PC-9 (cell line): ENCODE measurements at regions not wholly inside any gene's neighbourhood (a gene's known extent, or its start where the extent isn't known, plus 50 kb on each side); places are given as distances from the start of the nearest gene placed in this dataset.

ENCODE experiments used
- BruUV-seq: library from RNA; stranded (reverse); fragments of 400-500 nt; replicated peaks from 2 replicates; lab custom pipeline; 2021; lab: Mats Ljungman, UMichigan
- CTCF ChIA-PET: fragments of 300-600 bp; sonication (Branson Sonifier 250); formaldehyde crosslinking; loops from one replicate; lab custom pipeline; 2022; ENCODE audit warnings: antibody characterized with exemption; lab: Charles Lee
- POLR2A ChIA-PET: fragments of 300-600 bp; sonication (Branson Sonifier 250); formaldehyde crosslinking; loops from one replicate; lab custom pipeline; 2022; ENCODE audit warnings: antibody characterized with exemption; ENCODE audit not compliant: unreplicated experiment; lab: Charles Lee
- DNase-seq, 2 experiments: peaks; one replicate each; pipeline versions ENCODE4 v3.0.0 to v3.0.0-alpha.2; 2015 to 2022; ENCODE audit warnings: mixed read lengths in 1 of 2
- H2AFZ ChIP-seq: fragments of 200-600 bp; sonication (generic); 2 replicates; pipeline ENCODE4 v1.8.1; 2017; ENCODE audit warnings: antibody characterized with exemption
- H3F3A ChIP-seq: fragments of 200-600 bp; sonication (generic); 2 replicates; pipeline ENCODE4 v1.8.1; 2017; ENCODE audit warnings: antibody characterized with exemption, mild to moderate bottlenecking, low read depth; ENCODE audit not compliant: insufficient read depth
- H3K27ac ChIP-seq: fragments of 200-600 bp; sonication (generic); 2 replicates; pipeline ENCODE4 v1.6.1; 2016; ENCODE audit warnings: mixed run types
- H3K27me3 ChIP-seq: fragments of 200-600 bp; sonication (generic); 2 replicates; pipeline ENCODE4 v1.6.1; 2016; ENCODE audit warnings: low read depth, mixed run types; ENCODE audit not compliant: insufficient read depth
- H3K36me3 ChIP-seq: fragments of 200-600 bp; sonication (generic); 2 replicates; pipeline ENCODE4 v1.6.1; 2016; ENCODE audit warnings: low read depth, mixed run types
- H3K4me1 ChIP-seq: fragments of 200-600 bp; sonication (generic); replicated peaks from 2 replicates; pipeline ENCODE4 v1.6.1; 2016; ENCODE audit warnings: mixed run types; ENCODE audit not compliant: insufficient read depth
- H3K4me2 ChIP-seq: fragments of 200-600 bp; sonication (generic); 2 replicates; pipeline ENCODE4 v1.6.1; 2017; ENCODE audit warnings: mixed run types
- H3K4me3 ChIP-seq: fragments of 200-600 bp; sonication (generic); 2 replicates; pipeline ENCODE4 v1.6.1; 2016; ENCODE audit warnings: mixed run types
- H3K79me2 ChIP-seq: fragments of 200-600 bp; sonication (generic); 2 replicates; pipeline ENCODE4 v1.6.1; 2017; ENCODE audit warnings: low read depth, mixed run types
- H3K9me2 ChIP-seq: fragments of 200-600 bp; sonication (generic); 2 replicates; pipeline ENCODE4 v1.8.1; 2017; ENCODE audit warnings: mild to moderate bottlenecking; ENCODE audit not compliant: insufficient read depth
- H3K9me3 ChIP-seq: fragments of 200-600 bp; sonication (generic); 2 replicates; pipeline ENCODE4 v1.8.1; 2016; ENCODE audit warnings: low read depth; ENCODE audit not compliant: insufficient read depth
- H4K20me1 ChIP-seq: fragments of 200-600 bp; sonication (generic); 2 replicates; pipeline ENCODE4 v1.8.1; 2017; ENCODE audit not compliant: insufficient read depth
- CTCF ChIP-seq: fragments of 200-600 bp; sonication (generic); conservative IDR thresholded peaks from 2 replicates; pipeline ENCODE4 v1.6.1; 2017; ENCODE audit warnings: mixed run types, antibody characterized with exemption, mild to moderate bottlenecking, moderate library complexity
- EZH2 ChIP-seq: fragments of 200-600 bp; sonication (generic); IDR thresholded peaks from 2 replicates; pipeline ENCODE4 v1.8.0; 2017; ENCODE audit warnings: antibody characterized with exemption, low read depth
- intact Hi-C: fragments of 100-400 bp; cut with micrococcal nuclease; formaldehyde crosslinking; loops from one replicate; pipeline ENCODE4 v1.10.0; 2022; ENCODE audit not compliant: unreplicated experiment

- no peak overlapping the region for H3K4me2 ChIP-seq
- no peak overlapping the region for H3K27ac ChIP-seq
- H3K27me3 ChIP-seq: no peaks in the 10 kb centered on the region
- no peaks in the 10 kb centered on the region for H3K9me3 ChIP-seq
- no peak overlapping the region for H2AFZ ChIP-seq
- BruUV-seq: no TSS peak
- no peaks in the 10 kb centered on the region; the same call in 1 of the 2 replicates for H4K20me1 ChIP-seq
- peaks cover 91% of the 10 kb centered on the region for H3K79me2 ChIP-seq
- peaks cover 29% of the 10 kb centered on the region; the same call in 1 of the 2 replicates for H3K36me3 ChIP-seq
- no peaks in the 10 kb centered on the region for H3K4me1 ChIP-seq
- TF ChIP-seq EZH2: no peak
- no peak for TF ChIP-seq CTCF
- DNase-seq: no peak
- H3K9me2 ChIP-seq: 0 out of 2 replicates have a peak, but pooled peaks cover 4% of the 10 kb centered on the region
- intact Hi-C loops: no loop called here
- H3F3A ChIP-seq: peaks cover 40% of the 10 kb centered on the region
- ChIA-PET POLR2A (interaction anchor here (0.7 kb wide), 1 partner anchor 60 kb away, joined by 19 read pairs; no protein-coding TSS in a partner anchor), CTCF (interaction anchor here (0.6 kb wide), 2 partner anchors 9 to 21 kb away, joined by 5 to 12 read pairs; no protein-coding TSS in a partner anchor)
- H3K4me3 ChIP-seq: no peak overlapping the region
These were observed 205.5 kb upstream of the KLF14 start for GRCh38 chr7:130939321-130940095.

GRCh38 chr7:130940326-130940725, 206.3 kb upstream of the KLF14 start:
- ChIA-PET CTCF (no interaction called here), POLR2A (interaction anchor here (0.7 kb wide), 1 partner anchor 59 kb away, joined by 19 read pairs; no protein-coding TSS in a partner anchor)
- Histone ChIP-seq H3K9me3 (no peaks in the 10 kb centered on the region), H4K20me1 (no peaks in the 10 kb centered on the region; the same call in 1 of the 2 replicates), H3K27me3 (no peaks in the 10 kb centered on the region), H3K27ac (no peak overlapping the region), H3K4me3 (no peak overlapping the region), H3K36me3 (peaks cover 35% of the 10 kb centered on the region), H3K79me2 (peaks cover 94% of the 10 kb centered on the region), H3K4me2 (no peak overlapping the region), H2AFZ (no peak overlapping the region), H3K4me1 (no peaks in the 10 kb centered on the region), H3F3A (peaks cover 40% of the 10 kb centered on the region), H3K9me2 (0 out of 2 replicates have a peak, but pooled peaks cover 4% of the 10 kb centered on the region)
- no TSS peak for BruUV-seq
- DNase-seq: no peak
- intact Hi-C loops: no loop called here
- TF ChIP-seq CTCF: no peak
- TF ChIP-seq EZH2: no peak

- H2AFZ ChIP-seq: no peak overlapping the region
- POLR2A ChIA-PET: interaction anchor here (0.7 kb wide), 1 partner anchor 387 kb away, joined by 6 read pairs; the partner anchor contains the start of gene MKLN1
- H4K20me1 ChIP-seq: no peaks in the 10 kb centered on the region; the same call in 1 of the 2 replicates
- intact Hi-C loops: no loop called here
- CTCF ChIA-PET: no interaction called here
- no TSS peak for BruUV-seq
- no peaks in the 10 kb centered on the region for H3K27me3 ChIP-seq
- 0 out of 2 replicates have a peak, but pooled peaks cover 4% of the 10 kb centered on the region for H3K9me2 ChIP-seq
- H3F3A ChIP-seq: peaks cover 38% of the 10 kb centered on the region
- peaks cover 35% of the 10 kb centered on the region for H3K36me3 ChIP-seq
- H3K27ac ChIP-seq: no peak overlapping the region
- peaks cover 94% of the 10 kb centered on the region for H3K79me2 ChIP-seq
- no peak for DNase-seq
- H3K4me3 ChIP-seq: no peak overlapping the region
- H3K4me2 ChIP-seq: no peak overlapping the region
- H3K4me1 ChIP-seq: no peaks in the 10 kb centered on the region
- TF ChIP-seq EZH2 (no peak), CTCF (no peak)
- H3K9me3 ChIP-seq: no peaks in the 10 kb centered on the region
These were observed 206.9 kb upstream of the KLF14 start for GRCh38 chr7:130940907-130941306.
